Thyroid gland (tissue), 4 donors: ENCODE measurements at regions not wholly inside any gene's neighbourhood (a gene's known extent, or its start where the extent isn't known, plus 50 kb on each side); places are given as distances from the start of the nearest gene placed in this dataset.

Source experiments
- DNase-seq, 2 donors: peaks; one replicate each; pipeline ENCODE4 v3.0.0-alpha.2; 2019
- H3K27ac ChIP-seq, 3 donors: fragments of 200-600 bp; sonication (generic); 1 replicate in 2 of 3; 2 replicates in 1 of 3; pipeline ENCODE4 v1.5.1; 2016 to 2019; ENCODE audit warnings: mild to moderate bottlenecking in 1 of 3, moderate library complexity in 1 of 3
- H3K27me3 ChIP-seq: fragments of 200-600 bp; sonication (generic); one replicate; pipeline ENCODE4 v1.5.1; 2019
- H3K36me3 ChIP-seq, 2 donors: fragments of 200-600 bp; sonication (generic); one replicate each; pipeline ENCODE4 v1.5.1; 2016 to 2019
- H3K4me1 ChIP-seq, 2 donors: fragments of 200-600 bp; sonication (generic); one replicate each; pipeline ENCODE4 v1.5.1; 2017 to 2019
- H3K4me3 ChIP-seq, 3 donors: fragments of 200-600 bp; sonication (generic); replicated peaks in 1 of 3; 1 replicate in 2 of 3; 2 replicates in 1 of 3; pipeline ENCODE4 v1.5.1; 2016; ENCODE audit warnings: mild to moderate bottlenecking in 1 of 3
- H3K9me3 ChIP-seq: fragments of 200-600 bp; sonication (generic); one replicate; pipeline ENCODE4 v1.5.1; 2017
- POLR2A ChIP-seq, 2 donors: fragments of 450-650 bp; IDR thresholded peaks; one replicate each; pipeline ENCODE4 v1.6.1; 2017; ENCODE audit warnings: antibody characterized with exemption in 2 of 2, mild to moderate bottlenecking in 2 of 2, moderate library complexity in 1 of 2
- WGBS, 2 donors: methylation state at CpG; one replicate each; pipeline ENCODE4 v1.1.5; 2017; 5-methylcytosine and 5-hydroxymethylcytosine counted together
- intact Hi-C: fragments of 100-400 bp; cut with DNase I; formaldehyde crosslinking; loops from one replicate; pipeline ENCODE4 v1.15.1; 2023
- TF ChIP-seq, protein P1 (sequence below), 6 experiments: fragments of 200-600 bp in 3 of 6; fragments of 450-650 bp in 3 of 6; sonication (generic) in 3 of 6; IDR thresholded peaks; one replicate each; pipeline ENCODE4 v1.5.1; 2016 to 2019; ENCODE audit warnings: antibody characterized with exemption in 6 of 6, mild to moderate bottlenecking in 2 of 6, inconsistent platforms in 1 of 6, moderate library complexity in 1 of 6

DNA sequence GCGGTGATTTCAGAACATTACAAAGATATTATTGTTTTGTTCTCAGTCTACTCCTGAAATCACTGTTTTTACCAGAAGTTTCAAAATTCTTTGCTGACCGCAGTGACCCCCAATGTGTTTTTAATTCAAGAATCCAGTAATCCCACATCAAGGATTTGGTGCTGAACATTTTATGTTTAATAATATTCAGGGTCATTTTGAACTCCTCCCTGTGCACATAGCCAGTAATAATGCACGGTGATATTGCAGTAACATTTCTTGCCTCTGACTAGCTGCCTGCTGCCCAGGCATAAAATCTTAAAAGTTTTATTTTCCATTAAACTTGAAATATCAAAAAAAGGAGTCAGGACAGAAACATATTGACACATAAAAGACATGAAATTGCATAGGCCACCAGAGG, 443.4 kb upstream of the NCAM2 start:
- 75 to 93% methylated on average over 3 of the region's 3 CpGs for WGBS, 2 donors
- no peaks in the 10 kb centered on the region for H3K27me3 ChIP-seq
- intact Hi-C loops, result no loop called here
- H3K27ac ChIP-seq, result no peak overlapping the region
- no peak for TF ChIP-seq POLR2A (IDR thresholded peaks at IDR 0.05)
- TF ChIP-seq, protein P1, sequence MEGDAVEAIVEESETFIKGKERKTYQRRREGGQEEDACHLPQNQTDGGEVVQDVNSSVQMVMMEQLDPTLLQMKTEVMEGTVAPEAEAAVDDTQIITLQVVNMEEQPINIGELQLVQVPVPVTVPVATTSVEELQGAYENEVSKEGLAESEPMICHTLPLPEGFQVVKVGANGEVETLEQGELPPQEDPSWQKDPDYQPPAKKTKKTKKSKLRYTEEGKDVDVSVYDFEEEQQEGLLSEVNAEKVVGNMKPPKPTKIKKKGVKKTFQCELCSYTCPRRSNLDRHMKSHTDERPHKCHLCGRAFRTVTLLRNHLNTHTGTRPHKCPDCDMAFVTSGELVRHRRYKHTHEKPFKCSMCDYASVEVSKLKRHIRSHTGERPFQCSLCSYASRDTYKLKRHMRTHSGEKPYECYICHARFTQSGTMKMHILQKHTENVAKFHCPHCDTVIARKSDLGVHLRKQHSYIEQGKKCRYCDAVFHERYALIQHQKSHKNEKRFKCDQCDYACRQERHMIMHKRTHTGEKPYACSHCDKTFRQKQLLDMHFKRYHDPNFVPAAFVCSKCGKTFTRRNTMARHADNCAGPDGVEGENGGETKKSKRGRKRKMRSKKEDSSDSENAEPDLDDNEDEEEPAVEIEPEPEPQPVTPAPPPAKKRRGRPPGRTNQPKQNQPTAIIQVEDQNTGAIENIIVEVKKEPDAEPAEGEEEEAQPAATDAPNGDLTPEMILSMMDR (IDR thresholded peaks at IDR 0.05), result no peak
- H3K4me3 ChIP-seq, result no peak overlapping the region
- DNase-seq, result no peak
- no peaks in the 10 kb centered on the region for H3K36me3 ChIP-seq
- H3K9me3 ChIP-seq, result no peaks in the 10 kb centered on the region
- H3K4me1 ChIP-seq, result no peaks in the 10 kb centered on the region

DNA sequence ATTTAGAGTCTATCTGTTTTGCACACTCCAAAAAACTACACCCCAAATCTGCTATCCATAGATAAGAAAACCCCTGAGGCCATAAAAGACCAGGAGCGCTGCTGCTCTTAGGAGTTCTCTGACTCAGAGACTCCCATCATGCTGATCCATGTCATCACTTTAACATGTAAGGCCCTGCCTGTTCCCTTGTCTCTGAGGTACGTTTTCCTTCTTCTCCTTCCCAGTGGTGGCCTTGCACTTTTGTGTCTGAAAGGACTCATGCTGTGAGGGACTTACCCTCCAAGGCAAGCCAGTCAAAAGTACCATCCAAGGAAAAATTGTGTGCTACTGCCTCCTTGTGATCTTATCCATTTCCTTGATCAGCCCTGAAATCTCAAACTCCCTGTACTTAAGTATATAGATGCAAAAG, 427.4 kb upstream of the NCAM2 start:
- Histone ChIP-seq H3K4me1 (no peaks in the 10 kb centered on the region), H3K27me3 (no peaks in the 10 kb centered on the region), H3K4me3 (no peak overlapping the region), H3K9me3 (no peaks in the 10 kb centered on the region), H3K27ac (no peak overlapping the region), H3K36me3 (no peaks in the 10 kb centered on the region)
- intact Hi-C loops, result no loop called here
- TF ChIP-seq, protein P1 (IDR thresholded peaks at IDR 0.05), result no peak
- TF ChIP-seq POLR2A (IDR thresholded peaks at IDR 0.05), result no peak
- DNase-seq, result no peak
- WGBS, 2 donors, result 59 to 65% methylated on average over 2 of the region's 2 CpGs

DNA sequence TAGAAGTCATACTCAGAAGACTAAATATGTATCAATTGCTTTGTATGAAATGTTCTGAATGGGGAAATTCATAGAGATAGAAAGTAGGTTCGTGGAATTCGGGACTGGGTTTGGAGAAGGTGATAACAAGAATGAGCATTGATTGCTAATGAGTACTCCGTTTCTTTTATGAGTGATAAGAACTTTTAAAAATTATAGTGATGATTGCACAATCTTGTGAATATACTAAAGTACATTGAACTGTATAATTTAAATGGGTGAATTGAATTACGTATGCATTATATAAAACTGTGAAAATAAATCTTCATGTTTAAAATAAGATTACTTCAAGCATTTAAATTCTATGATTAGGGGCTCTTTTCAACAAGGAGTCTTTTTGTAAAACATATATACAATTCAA, 425.6 kb upstream of the NCAM2 start:
- 88 to 91% methylated on average over 4 of the region's 4 CpGs for WGBS, 2 donors
- H3K27ac ChIP-seq, result no peak overlapping the region
- no peaks in the 10 kb centered on the region for H3K9me3 ChIP-seq
- intact Hi-C loops, result no loop called here
- no peaks in the 10 kb centered on the region for H3K27me3 ChIP-seq
- H3K36me3 ChIP-seq, result no peaks in the 10 kb centered on the region
- DNase-seq, result no peak
- no peak overlapping the region for H3K4me3 ChIP-seq
- TF ChIP-seq, protein P1 (IDR thresholded peaks at IDR 0.05), result no peak
- no peak for TF ChIP-seq POLR2A (IDR thresholded peaks at IDR 0.05)
- H3K4me1 ChIP-seq, result no peaks in the 10 kb centered on the region

DNA sequence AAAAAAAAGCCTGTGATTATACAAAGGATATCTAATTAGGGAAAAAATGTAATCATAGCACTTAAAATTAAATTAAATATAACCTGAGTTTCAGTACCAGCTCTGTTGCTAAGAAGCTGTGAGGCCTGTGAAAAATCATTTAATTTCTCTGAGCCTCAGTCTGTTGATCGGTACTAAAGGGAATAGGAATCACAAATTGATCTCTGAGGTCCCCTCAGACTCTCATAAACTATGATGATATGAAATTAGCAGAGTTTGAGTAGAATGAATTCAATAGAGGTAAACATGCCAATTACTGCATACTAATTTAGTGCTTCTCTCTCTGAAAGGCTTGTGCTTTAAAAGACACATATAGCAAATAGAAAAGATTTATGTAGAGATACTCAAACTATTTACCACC, 416.8 kb upstream of the NCAM2 start:
- TF ChIP-seq, protein P1 (IDR thresholded peaks at IDR 0.05), result no peak
- no peak for TF ChIP-seq POLR2A (IDR thresholded peaks at IDR 0.05)
- Histone ChIP-seq H3K27me3 (no peaks in the 10 kb centered on the region), H3K4me1 (no peaks in the 10 kb centered on the region), H3K36me3 (no peaks in the 10 kb centered on the region), H3K27ac (no peak overlapping the region), H3K4me3 (no peak overlapping the region), H3K9me3 (no peaks in the 10 kb centered on the region)
- DNase-seq, result no peak
- intact Hi-C loops, result no loop called here
- WGBS, 2 donors, result 84 to 89% methylated on average over 1 of the region's 1 CpG

DNA sequence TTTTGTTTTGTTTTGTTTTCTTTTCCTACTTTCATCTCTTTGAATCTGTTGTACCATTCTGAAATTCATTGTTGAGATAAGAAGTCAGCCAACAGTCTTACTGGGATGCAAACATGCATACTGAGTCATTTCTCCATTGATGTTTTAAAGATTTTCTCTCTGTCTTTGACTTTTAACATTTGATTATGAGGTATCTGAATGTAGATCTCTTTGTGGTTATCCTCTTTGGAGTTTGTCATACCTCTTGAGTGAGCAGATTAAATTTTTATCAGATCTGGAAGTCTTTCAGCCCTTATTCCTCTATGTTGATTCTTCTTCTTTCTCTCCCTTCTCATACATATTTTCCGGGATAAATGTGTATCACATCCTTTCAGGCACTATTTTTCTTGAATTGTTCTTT, 406.9 kb upstream of the NCAM2 start:
- 73 to 85% methylated on average over 1 of the region's 1 CpG for WGBS, 2 donors
- Histone ChIP-seq H3K4me3 (no peak overlapping the region), H3K36me3 (no peaks in the 10 kb centered on the region), H3K4me1 (no peaks in the 10 kb centered on the region), H3K27me3 (no peaks in the 10 kb centered on the region), H3K27ac (no peak overlapping the region), H3K9me3 (no peaks in the 10 kb centered on the region)
- TF ChIP-seq, protein P1 (IDR thresholded peaks at IDR 0.05), result no peak
- no peak for TF ChIP-seq POLR2A (IDR thresholded peaks at IDR 0.05)
- no peak for DNase-seq
- intact Hi-C loops, result no loop called here
